Mesodermal cell (in vitro differentiated cells): ENCODE measurements at regions not wholly inside any gene's neighbourhood (a gene's known extent, or its start where the extent isn't known, plus 50 kb on each side); places are given as distances from the start of the nearest gene placed in this dataset.
"Not testable (repeated sequence)": the region's sequence is repeated elsewhere in the genome, so short reads cannot be mapped to it uniquely, and the experiment has no call there.

ENCODE experiments used
- H3K27ac ChIP-seq: 2 replicates; pipeline ENCODE4 v1.7.0; 2013; ENCODE audit warnings: mild to moderate bottlenecking, low read depth, low read length, moderate library complexity; ENCODE audit not compliant: severe bottlenecking
- H3K36me3 ChIP-seq: 2 replicates; pipeline ENCODE4 v1.7.1; 2013; ENCODE audit warnings: mild to moderate bottlenecking, low read length, moderate library complexity; ENCODE audit not compliant: control insufficient read depth, insufficient read depth
- H3K4me1 ChIP-seq: one replicate; pipeline ENCODE4 v1.7.1; 2013; ENCODE audit warnings: mild to moderate bottlenecking, low read length; ENCODE audit not compliant: insufficient read depth, control insufficient read depth, poor library complexity, severe bottlenecking
- H3K4me3 ChIP-seq: 2 replicates; pipeline ENCODE4 v1.7.0; 2013; ENCODE audit warnings: low read length, control low read depth, mild to moderate bottlenecking; ENCODE audit not compliant: insufficient read depth, poor library complexity, severe bottlenecking; ENCODE audit errors: extremely low read depth
- H3K9me3 ChIP-seq: 2 replicates; pipeline ENCODE4 v1.7.1; 2013; ENCODE audit warnings: mild to moderate bottlenecking, low read length, moderate library complexity; ENCODE audit not compliant: control insufficient read depth
- WGBS, 2 experiments: methylation state at CpG; one replicate each; pipeline ENCODE4 v1.1.5; 2013; ENCODE audit warnings: missing lambda C conversion rate in 2 of 2; ENCODE audit not compliant: insufficient coverage in 2 of 2; 5-methylcytosine and 5-hydroxymethylcytosine counted together

DNA sequence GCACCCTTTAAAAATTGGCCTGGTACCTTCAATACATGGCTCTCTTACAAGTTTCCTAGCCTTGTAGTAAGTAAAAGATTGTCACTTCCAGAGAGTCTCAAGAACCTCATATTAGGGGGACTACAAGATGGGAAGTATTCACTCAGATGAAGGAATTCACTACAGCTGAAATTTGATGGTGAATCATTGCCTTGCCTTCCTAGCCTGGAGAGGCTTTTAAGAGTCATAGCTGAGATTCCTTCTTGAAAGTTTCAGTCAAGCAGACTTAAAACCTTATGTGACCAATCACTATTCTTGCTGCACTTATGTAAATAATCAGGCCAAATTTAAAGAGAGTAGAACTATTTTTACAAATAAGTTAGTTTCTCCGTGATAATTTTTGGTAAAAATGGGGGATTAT is 451.6 kb downstream of the TRHDE start:
- WGBS, 2 experiments, result 86% methylated on average over 1 of the region's 1 CpG; no CpG with 5 or more reads in 1 of the 2 experiments
- Histone ChIP-seq H3K4me1 (no peaks in the 10 kb centered on the region), H3K36me3 (no peaks in the 10 kb centered on the region), H3K9me3 (no peaks in the 10 kb centered on the region), H3K27ac (no peak overlapping the region), H3K4me3 (no peak overlapping the region)

GRCh38 chr12:72729451-72730010 is 457.4 kb downstream of the TRHDE start:
- whole genome bisulfite sequencing, 2 experiments, result no CpG with 5 or more reads among the region's 1 CpG
- Histone ChIP-seq H3K36me3 (no peaks in the 10 kb centered on the region), H3K4me1 (no peaks in the 10 kb centered on the region), H3K4me3 (no peak overlapping the region), H3K9me3 (no peaks in the 10 kb centered on the region), H3K27ac (no peak overlapping the region)

GRCh38 chr12:72734581-72734980 is 462.4 kb downstream of the TRHDE start:
- H3K36me3 ChIP-seq, result no peaks in the 10 kb centered on the region
- WGBS, 2 experiments, result 86 to 100% methylated on average over 1 to 2 of the region's 2 CpGs
- H3K9me3 ChIP-seq, result no peaks in the 10 kb centered on the region
- H3K4me3 ChIP-seq, result no peak overlapping the region
- H3K4me1 ChIP-seq, result no peaks in the 10 kb centered on the region
- no peak overlapping the region for H3K27ac ChIP-seq

GRCh38 chr12:72738811-72739210 is 466.6 kb downstream of the TRHDE start:
- Histone ChIP-seq H3K27ac (no peak overlapping the region), H3K4me3 (no peak overlapping the region), H3K9me3 (no peaks in the 10 kb centered on the region), H3K4me1 (no peaks in the 10 kb centered on the region), H3K36me3 (no peaks in the 10 kb centered on the region)
- WGBS, 2 experiments, result no CpG with 5 or more reads among the region's 2 CpGs

DNA sequence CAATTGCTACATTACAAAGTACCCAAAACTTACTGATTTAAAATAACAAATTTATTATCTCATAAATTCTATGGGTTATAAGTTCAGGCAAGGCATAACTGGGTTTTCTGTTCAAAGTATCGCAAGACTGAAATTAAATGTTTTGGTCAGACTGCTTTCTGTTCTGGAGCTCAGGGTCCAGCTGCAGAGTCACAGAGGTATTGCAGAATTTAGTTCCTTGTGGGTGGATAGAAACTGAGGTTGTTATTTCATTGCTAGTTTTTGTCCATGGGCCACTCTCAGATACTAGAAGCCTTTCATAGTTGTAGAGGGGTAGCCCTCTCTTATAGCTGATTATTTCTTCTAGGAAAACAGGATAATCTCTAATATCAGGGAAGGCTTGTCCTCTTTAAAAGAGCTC is 467.9 kb downstream of the TRHDE start:
- 60 to 89% methylated on average over 1 of the region's 1 CpG for WGBS, 2 experiments
- no peak overlapping the region for H3K27ac ChIP-seq
- no peak overlapping the region for H3K4me3 ChIP-seq
- no peaks in the 10 kb centered on the region for H3K9me3 ChIP-seq
- no peaks in the 10 kb centered on the region for H3K4me1 ChIP-seq
- H3K36me3 ChIP-seq, result no peaks in the 10 kb centered on the region

GRCh38 chr12:72742568-72742967 is 470.4 kb downstream of the TRHDE start:
- no peaks in the 10 kb centered on the region for H3K4me1 ChIP-seq
- no peaks in the 10 kb centered on the region for H3K36me3 ChIP-seq
- no peak overlapping the region for H3K4me3 ChIP-seq
- no peak overlapping the region for H3K27ac ChIP-seq
- H3K9me3 ChIP-seq, result no peaks in the 10 kb centered on the region

GRCh38 chr12:72746048-72746447 is 473.9 kb downstream of the TRHDE start:
- no peaks in the 10 kb centered on the region for H3K4me1 ChIP-seq
- H3K27ac ChIP-seq, result no peak overlapping the region
- WGBS, 2 experiments, result no CpG with 5 or more reads among the region's 2 CpGs
- no peaks in the 10 kb centered on the region for H3K9me3 ChIP-seq
- no peak overlapping the region for H3K4me3 ChIP-seq
- H3K36me3 ChIP-seq, result no peaks in the 10 kb centered on the region

DNA sequence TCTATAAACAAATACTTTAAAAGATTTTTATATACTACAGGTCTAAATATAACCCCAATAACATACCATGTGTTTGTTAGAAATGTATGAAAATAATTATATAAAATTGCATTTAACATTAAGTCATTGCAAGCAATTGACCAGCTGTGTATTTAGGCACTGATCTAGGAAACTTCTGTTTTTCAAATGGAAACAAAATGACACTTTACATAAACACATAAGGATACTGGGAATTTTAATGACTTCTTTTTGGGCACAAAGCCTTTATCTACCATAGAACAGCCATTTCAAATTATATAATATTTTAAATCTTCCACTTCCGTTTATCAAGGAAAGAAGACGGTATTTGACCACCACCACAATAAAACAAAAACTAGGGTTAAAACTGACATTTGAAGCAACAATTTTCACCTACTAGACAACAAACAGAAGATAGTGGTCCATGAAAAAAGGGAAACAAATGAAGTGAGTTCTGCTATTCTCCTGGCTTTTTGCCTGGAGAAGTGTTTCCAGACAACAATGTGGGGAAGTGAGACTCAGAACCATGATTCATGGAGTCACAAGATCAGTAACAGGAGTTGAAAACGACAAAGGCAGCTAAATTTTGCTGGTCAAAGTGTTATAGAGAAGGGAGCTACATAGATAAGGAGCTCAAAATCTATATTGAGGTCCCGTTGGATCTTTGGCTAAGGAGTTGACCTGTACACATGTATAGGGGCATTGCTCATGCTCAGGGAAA is 475.1 kb downstream of the TRHDE start:
- H3K4me3 ChIP-seq, result no peak overlapping the region
- no peaks in the 10 kb centered on the region for H3K4me1 ChIP-seq
- 92 to 94% methylated on average over 2 to 4 of the region's 4 CpGs for WGBS, 2 experiments
- no peaks in the 10 kb centered on the region for H3K36me3 ChIP-seq
- no peak overlapping the region for H3K27ac ChIP-seq
- H3K9me3 ChIP-seq, result no peaks in the 10 kb centered on the region

- 88 to 100% methylated on average over 1 of the region's 1 CpG for WGBS, 2 experiments
- Histone ChIP-seq H3K27ac (no peak overlapping the region), H3K9me3 (no peaks in the 10 kb centered on the region), H3K36me3 (no peaks in the 10 kb centered on the region), H3K4me1 (no peaks in the 10 kb centered on the region), H3K4me3 (no peak overlapping the region)
Observed at GRCh38 chr12:72748971-72749370, 476.8 kb downstream of the TRHDE start.

GRCh38 chr12:72753571-72753970 is 481.4 kb downstream of the TRHDE start:
- H3K9me3 ChIP-seq, result peaks cover 6% of the 10 kb centered on the region
- H3K36me3 ChIP-seq, result no peaks in the 10 kb centered on the region
- no peak overlapping the region for H3K27ac ChIP-seq
- no peaks in the 10 kb centered on the region for H3K4me1 ChIP-seq
- 100% methylated on average over 1 to 2 of the region's 3 CpGs for WGBS, 2 experiments
- H3K4me3 ChIP-seq, result no peak overlapping the region

GRCh38 chr12:72754026-72754425 is 481.9 kb downstream of the TRHDE start:
- WGBS, 2 experiments, result 78 to 99% methylated on average over 15 to 16 of the region's 18 CpGs

More at GRCh38 chr12:72754026-72754425, 481.9 kb downstream of the TRHDE start:
- not testable (repeated sequence) for H3K4me3 ChIP-seq, H3K9me3 ChIP-seq, H3K4me1 ChIP-seq, H3K27ac ChIP-seq, H3K36me3 ChIP-seq
